ENCODE measurements at regions not wholly inside any gene's neighbourhood (a gene's known extent, or its start where the extent isn't known, plus 50 kb on each side); places are given as distances from the start of the nearest gene placed in this dataset.

- TF ChIP-seq, protein P1, sequence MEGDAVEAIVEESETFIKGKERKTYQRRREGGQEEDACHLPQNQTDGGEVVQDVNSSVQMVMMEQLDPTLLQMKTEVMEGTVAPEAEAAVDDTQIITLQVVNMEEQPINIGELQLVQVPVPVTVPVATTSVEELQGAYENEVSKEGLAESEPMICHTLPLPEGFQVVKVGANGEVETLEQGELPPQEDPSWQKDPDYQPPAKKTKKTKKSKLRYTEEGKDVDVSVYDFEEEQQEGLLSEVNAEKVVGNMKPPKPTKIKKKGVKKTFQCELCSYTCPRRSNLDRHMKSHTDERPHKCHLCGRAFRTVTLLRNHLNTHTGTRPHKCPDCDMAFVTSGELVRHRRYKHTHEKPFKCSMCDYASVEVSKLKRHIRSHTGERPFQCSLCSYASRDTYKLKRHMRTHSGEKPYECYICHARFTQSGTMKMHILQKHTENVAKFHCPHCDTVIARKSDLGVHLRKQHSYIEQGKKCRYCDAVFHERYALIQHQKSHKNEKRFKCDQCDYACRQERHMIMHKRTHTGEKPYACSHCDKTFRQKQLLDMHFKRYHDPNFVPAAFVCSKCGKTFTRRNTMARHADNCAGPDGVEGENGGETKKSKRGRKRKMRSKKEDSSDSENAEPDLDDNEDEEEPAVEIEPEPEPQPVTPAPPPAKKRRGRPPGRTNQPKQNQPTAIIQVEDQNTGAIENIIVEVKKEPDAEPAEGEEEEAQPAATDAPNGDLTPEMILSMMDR (IDR thresholded peaks at IDR 0.05; ENCODE audit: low read depth, low read length), result no peak
- no peak for DNase-seq (ENCODE audit: low read depth, low spot score)
- in situ Hi-C loops (cut with HindIII; ENCODE audit: low sequenced_read_pairs), result no loop called here
- no peak overlapping the region for H3K4me3 ChIP-seq (ENCODE audit: low read depth, low read length)
Observed at GRCh38 chr15:66615846-66616245, 50.0 kb upstream of the LCTL start.

GRCh38 chr15:66617137-66618090 lies 51.6 kb upstream of the LCTL start:
- DNase-seq (ENCODE audit: low read depth, low spot score), result peak; percentile 84
- no peak overlapping the region for H3K4me3 ChIP-seq (ENCODE audit: low read depth, low read length)
- in situ Hi-C loops (cut with HindIII; ENCODE audit: low sequenced_read_pairs), result no loop called here
- TF ChIP-seq, protein P1 (IDR thresholded peaks at IDR 0.05; ENCODE audit: low read depth, low read length), result no peak

DNA sequence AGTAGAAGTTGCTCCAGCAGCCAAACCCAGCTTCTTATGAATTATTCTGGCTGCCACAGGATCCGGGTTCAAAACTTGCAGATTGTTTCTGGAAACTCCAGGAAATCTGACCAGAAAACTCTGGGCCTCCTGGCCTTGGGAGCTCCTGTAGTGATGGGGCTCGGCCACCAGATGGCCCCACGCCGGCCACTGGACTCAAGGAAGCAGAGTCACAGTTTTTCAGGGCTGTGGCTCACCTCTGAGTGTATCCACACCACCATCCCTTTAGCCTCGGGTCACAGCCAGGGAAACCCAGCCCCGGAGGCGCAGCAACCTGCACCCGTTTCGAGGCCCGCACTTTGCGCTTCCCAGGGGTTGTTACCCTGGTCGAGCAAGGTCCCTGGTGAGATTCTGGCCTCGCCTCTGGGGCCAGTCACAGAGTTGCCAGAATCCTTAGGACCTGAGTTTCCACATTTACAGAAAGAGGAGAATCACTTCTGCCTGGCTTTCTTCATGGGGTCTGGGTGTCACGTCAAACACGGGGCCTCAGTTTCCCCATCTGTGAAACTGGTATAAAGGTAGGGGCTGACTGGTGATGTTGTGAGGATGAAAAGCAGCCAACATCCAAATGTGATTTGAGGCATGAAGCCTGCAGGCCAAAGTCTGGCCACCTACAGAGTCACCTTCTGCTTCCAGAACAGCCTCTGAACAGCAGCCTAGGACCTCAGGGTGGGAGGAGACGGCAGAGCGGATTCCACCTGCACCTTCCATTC lies 53.5 kb upstream of the LCTL start:
- DNase-seq (ENCODE audit: low read depth, low spot score), result peak; percentile 69
- in situ Hi-C loops (cut with HindIII; ENCODE audit: low sequenced_read_pairs), result no loop called here
- TF ChIP-seq, protein P1 (IDR thresholded peaks at IDR 0.05; ENCODE audit: low read depth, low read length), result peak; percentile 92
- H3K4me3 ChIP-seq (ENCODE audit: low read depth, low read length), result no peak overlapping the region

DNA sequence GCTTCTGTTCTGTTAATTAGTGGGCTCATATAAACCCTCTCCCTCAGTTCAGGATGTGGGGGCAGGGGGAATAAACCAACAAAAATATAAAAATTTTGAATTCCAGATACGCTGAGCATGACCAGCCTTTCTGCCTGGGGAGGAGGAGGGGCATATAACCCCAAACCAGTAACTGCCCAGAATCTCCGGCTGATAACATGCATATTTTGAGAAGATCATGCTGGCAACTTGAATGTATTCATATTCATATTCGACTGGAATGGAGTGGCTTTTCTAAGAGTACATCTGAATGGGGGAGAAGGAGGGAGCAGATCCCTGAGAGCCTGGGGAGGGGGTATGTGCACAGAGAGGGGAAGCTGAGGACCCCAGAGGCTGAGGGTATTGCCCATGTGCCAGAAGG lies 54.5 kb upstream of the LCTL start:
- in situ Hi-C loops (cut with HindIII; ENCODE audit: low sequenced_read_pairs), result no loop called here
- no peak overlapping the region for H3K4me3 ChIP-seq (ENCODE audit: low read depth, low read length)
- TF ChIP-seq, protein P1 (IDR thresholded peaks at IDR 0.05; ENCODE audit: low read depth, low read length), result no peak
- no peak for DNase-seq (ENCODE audit: low read depth, low spot score)

GRCh38 chr15:66620744-66621344 lies 55.0 kb upstream of the LCTL start:
- TF ChIP-seq, protein P1 (IDR thresholded peaks at IDR 0.05; ENCODE audit: low read depth, low read length), result no peak
- in situ Hi-C loops (cut with HindIII; ENCODE audit: low sequenced_read_pairs), result no loop called here
- H3K4me3 ChIP-seq (ENCODE audit: low read depth, low read length), result no peak overlapping the region
- no peak for DNase-seq (ENCODE audit: low read depth, low spot score)
